HepG2 (cell line): ENCODE measurements at regions not wholly inside any gene's neighbourhood (a gene's known extent, or its start where the extent isn't known, plus 50 kb on each side); places are given as distances from the start of the nearest gene placed in this dataset.

Source experiments
- ATAC-seq: fragments of 200-7000 bp; cut with Tn5 transposase; 3 replicates; pipeline ENCODE4 v1.9.1; 2020; ENCODE audit warnings: mild to moderate bottlenecking, moderate library complexity
- BruUV-seq: library from RNA; stranded (reverse); fragments of 400-500 nt; replicated peaks from 2 replicates; lab custom pipeline; 2021; lab: Mats Ljungman, UMichigan
- CTCF ChIA-PET: fragments of 300-600 bp; formaldehyde crosslinking; extraction: SDS; loops from one replicate; lab custom pipeline; 2021; ENCODE audit warnings: low total read pairs, inconsistent platforms, low intra/inter-chr PET ratio; lab: Yijun Ruan, JAX
- POLR2A ChIA-PET: fragments of 350-600 bp; sonication (Branson Sonifier 250); formaldehyde crosslinking; loops from one replicate; lab custom pipeline; 2020; ENCODE audit warnings: antibody characterized with exemption, inconsistent platforms; lab: Yijun Ruan, JAX
- DNase-seq: peaks from one replicate; pipeline ENCODE4 v3.0.0-alpha.2; 2015; ENCODE audit warnings: low spot score
- FAIRE-seq: peaks from 3 replicates; lab custom pipeline; 2011; peaks lifted over from hg19 to GRCh38; lab: Jason Lieb, UNC
- H2AFZ ChIP-seq: one replicate; pipeline ENCODE4 v1.6.1; 2011; ENCODE audit warnings: low read length, inconsistent platforms
- H3K27ac ChIP-seq: fragments of 300-600 bp; 3 replicates; pipeline ENCODE4 v1.8.0; 2011; ENCODE audit warnings: mixed run types, mild to moderate bottlenecking, mixed read lengths, low read length, inconsistent platforms; ENCODE audit not compliant: insufficient read depth; ENCODE audit errors: extremely low read length
- H3K27me3 ChIP-seq, 2 experiments: fragments of 200-600 bp in 1 of 2; 2 replicates in 1 of 2; 3 replicates in 1 of 2; pipeline versions ENCODE4 v1.6.0 to v1.8.0; 2011; ENCODE audit warnings: low read length in 2 of 2, mild to moderate bottlenecking in 2 of 2, moderate library complexity in 2 of 2, inconsistent platforms in 1 of 2; ENCODE audit not compliant: insufficient read depth in 2 of 2, control insufficient read depth in 1 of 2
- H3K36me3 ChIP-seq, 2 experiments: fragments of 200-600 bp in 1 of 2; replicated peaks in 1 of 2; 2 replicates in 1 of 2; 3 replicates in 1 of 2; pipeline versions ENCODE4 v1.5.1 to v1.8.0; 2011; ENCODE audit warnings: low read length in 2 of 2, inconsistent platforms in 1 of 2; ENCODE audit not compliant: insufficient read depth in 2 of 2, control insufficient read depth in 1 of 2
- H3K4me1 ChIP-seq: 2 replicates; pipeline ENCODE4 v1.5.1; 2012; ENCODE audit warnings: low read length, inconsistent platforms; ENCODE audit not compliant: insufficient read depth
- H3K4me2 ChIP-seq: 2 replicates; pipeline ENCODE4 v1.6.0; 2011; ENCODE audit warnings: low read depth, low read length, inconsistent platforms
- H3K4me3 ChIP-seq, 3 experiments: fragments of 200-600 bp in 1 of 3; sonication (generic), shearing (Covaris generic) in 1 of 3; replicated peaks in 1 of 3; 2 replicates each; pipeline ENCODE4 v1.5.1; 2011 to 2016; ENCODE audit warnings: low read length in 3 of 3, inconsistent platforms in 2 of 3, low read depth in 2 of 3, mild to moderate bottlenecking in 2 of 3, control low read depth in 1 of 3, mixed read lengths in 1 of 3; ENCODE audit not compliant: insufficient read depth in 1 of 3
- H3K79me2 ChIP-seq: one replicate; pipeline ENCODE4 v1.6.1; 2011; ENCODE audit warnings: low read length, inconsistent platforms; ENCODE audit not compliant: insufficient read depth
- H3K9ac ChIP-seq: 2 replicates; pipeline ENCODE4 v1.6.0; 2011; ENCODE audit warnings: mild to moderate bottlenecking, low read depth, low read length, inconsistent platforms; ENCODE audit not compliant: insufficient read depth
- H3K9me3 ChIP-seq: 2 replicates; pipeline ENCODE4 v1.5.1; 2012; ENCODE audit warnings: mild to moderate bottlenecking, low read length
- H4K20me1 ChIP-seq: 2 replicates; pipeline ENCODE4 v1.6.0; 2011; ENCODE audit warnings: inconsistent platforms, mild to moderate bottlenecking, low read length, moderate library complexity; ENCODE audit not compliant: insufficient read depth
- ATRX ChIP-seq: sonication (generic); formaldehyde crosslinking; IDR thresholded peaks from 2 replicates; pipeline ENCODE4 v1.4.0; 2020; ENCODE audit warnings: missing genetic modification reagents, borderline replicate concordance
- ERF ChIP-seq: IDR thresholded peaks from 2 replicates; pipeline ENCODE4 v1.6.1; 2018; ENCODE audit warnings: missing biosample characterization, missing genetic modification reagents
- NR2F6 ChIP-seq, 2 experiments: IDR thresholded peaks; 2 replicates each; pipeline ENCODE4 v1.6.1; 2016; ENCODE audit warnings: antibody characterized with exemption in 1 of 2, mild to moderate bottlenecking in 1 of 2
- TSC22D2 ChIP-seq: sonication (generic); formaldehyde crosslinking; IDR thresholded peaks from 2 replicates; pipeline ENCODE4 v1.5.1; 2020; ENCODE audit warnings: missing genetic modification reagents, mild to moderate bottlenecking, borderline replicate concordance
- ZBTB7A ChIP-seq: sonication (generic); formaldehyde crosslinking; IDR thresholded peaks from 2 replicates; pipeline ENCODE4 v1.8.0; 2022; ENCODE audit warnings: mild to moderate bottlenecking, missing genetic modification reagents
- ZFY ChIP-seq: sonication (generic); formaldehyde crosslinking; IDR thresholded peaks from 2 replicates; pipeline ENCODE4 v1.4.0; 2020; ENCODE audit warnings: missing genetic modification reagents
- ZNF766 ChIP-seq: sonication (generic); formaldehyde crosslinking; IDR thresholded peaks from 2 replicates; pipeline ENCODE4 v1.5.0; 2020; ENCODE audit warnings: missing genetic modification reagents, borderline replicate concordance
- WGBS: methylation state at CpG from one replicate; pipeline ENCODE4 v1.1.6; 2017; ENCODE audit warnings: low lambda C conversion rate; 5-methylcytosine and 5-hydroxymethylcytosine counted together
- in situ Hi-C: cut with HindIII; loops from 2 replicates; pipeline ENCODE4 v1.10.0; 2017; ENCODE audit warnings: low pct_unique_long_range_greater_than_20kb; ENCODE audit not compliant: extremely low pct_ligation_motif_present
- intact Hi-C: fragments of 100-400 bp; cut with micrococcal nuclease; formaldehyde crosslinking; loops from one replicate; pipeline ENCODE4 v1.10.0; 2022; ENCODE audit not compliant: unreplicated experiment
- TF ChIP-seq, protein P1 (sequence below): IDR thresholded peaks from 2 replicates; pipeline ENCODE4 v1.6.1; 2016
- TF ChIP-seq, protein P2 (sequence below): IDR thresholded peaks from 2 replicates; pipeline ENCODE4 v1.6.1; 2016; ENCODE audit warnings: low read depth, control low read depth
- TF ChIP-seq, protein P3 (sequence below): sonication (generic); formaldehyde crosslinking; IDR thresholded peaks from 2 replicates; pipeline ENCODE4 v1.4.0; 2020; ENCODE audit warnings: mild to moderate bottlenecking, missing genetic modification reagents, borderline replicate concordance
- TF ChIP-seq, protein P4 (sequence below): sonication (generic); formaldehyde crosslinking; IDR thresholded peaks from 2 replicates; pipeline ENCODE4 v1.4.0; 2020; ENCODE audit warnings: mild to moderate bottlenecking, missing genetic modification reagents

DNA sequence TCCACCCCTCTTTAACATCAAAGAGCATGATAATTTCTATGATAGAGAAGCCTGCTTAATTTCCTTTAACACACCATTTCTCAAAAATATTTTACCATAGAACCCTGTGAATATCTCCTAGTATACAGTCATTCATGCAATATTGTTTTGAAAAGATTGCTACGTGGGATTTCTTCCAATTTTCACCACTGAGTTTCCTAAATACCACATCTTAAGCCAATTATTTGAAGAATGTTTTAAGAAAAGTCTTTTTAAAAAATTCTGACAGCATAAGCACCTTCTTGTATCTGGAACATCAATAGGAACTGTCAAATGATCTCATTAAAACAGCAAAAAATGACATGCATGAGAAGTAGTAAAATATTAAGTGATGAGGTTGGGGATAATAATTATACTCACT lies 1126.7 kb downstream of the TUSC7 start (continued):
- TF ChIP-seq, protein P1, sequence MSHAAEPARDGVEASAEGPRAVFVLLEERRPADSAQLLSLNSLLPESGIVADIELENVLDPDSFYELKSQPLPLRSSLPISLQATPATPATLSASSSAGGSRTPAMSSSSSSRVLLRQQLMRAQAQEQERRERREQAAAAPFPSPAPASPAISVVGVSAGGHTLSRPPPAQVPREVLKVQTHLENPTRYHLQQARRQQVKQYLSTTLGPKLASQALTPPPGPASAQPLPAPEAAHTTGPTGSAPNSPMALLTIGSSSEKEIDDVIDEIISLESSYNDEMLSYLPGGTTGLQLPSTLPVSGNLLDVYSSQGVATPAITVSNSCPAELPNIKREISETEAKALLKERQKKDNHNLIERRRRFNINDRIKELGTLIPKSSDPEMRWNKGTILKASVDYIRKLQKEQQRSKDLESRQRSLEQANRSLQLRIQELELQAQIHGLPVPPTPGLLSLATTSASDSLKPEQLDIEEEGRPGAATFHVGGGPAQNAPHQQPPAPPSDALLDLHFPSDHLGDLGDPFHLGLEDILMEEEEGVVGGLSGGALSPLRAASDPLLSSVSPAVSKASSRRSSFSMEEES (CRISPR knock-in tag): no peak
- TF ChIP-seq, protein P2, sequence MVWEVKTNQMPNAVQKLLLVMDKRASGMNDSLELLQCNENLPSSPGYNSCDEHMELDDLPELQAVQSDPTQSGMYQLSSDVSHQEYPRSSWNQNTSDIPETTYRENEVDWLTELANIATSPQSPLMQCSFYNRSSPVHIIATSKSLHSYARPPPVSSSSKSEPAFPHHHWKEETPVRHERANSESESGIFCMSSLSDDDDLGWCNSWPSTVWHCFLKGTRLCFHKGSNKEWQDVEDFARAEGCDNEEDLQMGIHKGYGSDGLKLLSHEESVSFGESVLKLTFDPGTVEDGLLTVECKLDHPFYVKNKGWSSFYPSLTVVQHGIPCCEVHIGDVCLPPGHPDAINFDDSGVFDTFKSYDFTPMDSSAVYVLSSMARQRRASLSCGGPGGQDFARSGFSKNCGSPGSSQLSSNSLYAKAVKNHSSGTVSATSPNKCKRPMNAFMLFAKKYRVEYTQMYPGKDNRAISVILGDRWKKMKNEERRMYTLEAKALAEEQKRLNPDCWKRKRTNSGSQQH (CRISPR knock-in tag): no peak
- TF ChIP-seq NR2F6 (IDR thresholded peaks at IDR 0.05) (no peak), NR2F6 (CRISPR knock-in tag; IDR thresholded peaks at IDR 0.05) (no peak), ZFY (no peak), ATRX (CRISPR knock-in tag) (no peak)

DNA sequence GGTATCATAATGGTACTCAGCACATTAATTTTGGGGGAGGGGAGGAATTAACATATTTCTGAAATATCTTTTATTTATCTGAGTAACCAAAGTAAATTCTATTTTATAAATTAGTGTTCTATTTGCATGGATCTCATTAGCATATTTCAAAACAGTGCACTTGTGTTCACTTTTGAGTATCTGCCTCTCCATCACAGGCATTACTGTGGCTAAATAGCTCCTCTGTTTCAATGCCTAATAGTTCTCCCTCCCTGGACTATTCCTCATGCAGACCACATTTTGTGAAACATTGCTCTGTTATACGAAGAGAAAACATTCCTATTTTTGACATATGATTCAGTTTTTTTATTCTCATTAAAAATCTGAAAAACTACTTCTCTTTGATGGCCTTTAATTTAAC lies 1127.8 kb downstream of the TUSC7 start:
- ChIA-PET POLR2A (no interaction called here), CTCF (no interaction called here)
- no peak overlapping the region for H2AFZ ChIP-seq
- H3K4me2 ChIP-seq: no peak overlapping the region
- no peak for DNase-seq
- no peaks in the 10 kb centered on the region for H3K79me2 ChIP-seq
- H3K4me1 ChIP-seq: no peaks in the 10 kb centered on the region
- in situ Hi-C loops (no loop called here), intact Hi-C loops (no loop called here)
- H3K9ac ChIP-seq: no peak overlapping the region
- no peak overlapping the region for H3K27ac ChIP-seq
- H3K9me3 ChIP-seq: no peaks in the 10 kb centered on the region
- H3K4me3 ChIP-seq: no peak overlapping the region
- no peak for ATAC-seq
- H3K27me3 ChIP-seq: no peaks in the 10 kb centered on the region
- no TSS peak for BruUV-seq
- no peaks in the 10 kb centered on the region for H3K36me3 ChIP-seq
- WGBS: 0% methylated on average over 1 of the region's 1 CpG
- no peak for FAIRE-seq
- H4K20me1 ChIP-seq: no peaks in the 10 kb centered on the region
- TF ChIP-seq TSC22D2 (CRISPR knock-in tag): no peak
- TF ChIP-seq ERF: no peak
- TF ChIP-seq, protein P3, sequence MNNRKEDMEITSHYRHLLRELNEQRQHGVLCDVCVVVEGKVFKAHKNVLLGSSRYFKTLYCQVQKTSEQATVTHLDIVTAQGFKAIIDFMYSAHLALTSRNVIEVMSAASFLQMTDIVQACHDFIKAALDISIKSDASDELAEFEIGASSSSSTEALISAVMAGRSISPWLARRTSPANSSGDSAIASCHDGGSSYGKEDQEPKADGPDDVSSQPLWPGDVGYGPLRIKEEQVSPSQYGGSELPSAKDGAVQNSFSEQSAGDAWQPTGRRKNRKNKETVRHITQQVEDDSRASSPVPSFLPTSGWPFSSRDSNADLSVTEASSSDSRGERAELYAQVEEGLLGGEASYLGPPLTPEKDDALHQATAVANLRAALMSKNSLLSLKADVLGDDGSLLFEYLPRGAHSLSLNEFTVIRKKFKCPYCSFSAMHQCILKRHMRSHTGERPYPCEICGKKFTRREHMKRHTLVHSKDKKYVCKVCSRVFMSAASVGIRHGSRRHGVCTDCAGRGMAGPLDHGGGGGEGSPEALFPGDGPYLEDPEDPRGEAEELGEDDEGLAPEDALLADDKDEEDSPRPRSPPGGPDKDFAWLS (CRISPR knock-in tag): no peak
- TF ChIP-seq, protein P4, sequence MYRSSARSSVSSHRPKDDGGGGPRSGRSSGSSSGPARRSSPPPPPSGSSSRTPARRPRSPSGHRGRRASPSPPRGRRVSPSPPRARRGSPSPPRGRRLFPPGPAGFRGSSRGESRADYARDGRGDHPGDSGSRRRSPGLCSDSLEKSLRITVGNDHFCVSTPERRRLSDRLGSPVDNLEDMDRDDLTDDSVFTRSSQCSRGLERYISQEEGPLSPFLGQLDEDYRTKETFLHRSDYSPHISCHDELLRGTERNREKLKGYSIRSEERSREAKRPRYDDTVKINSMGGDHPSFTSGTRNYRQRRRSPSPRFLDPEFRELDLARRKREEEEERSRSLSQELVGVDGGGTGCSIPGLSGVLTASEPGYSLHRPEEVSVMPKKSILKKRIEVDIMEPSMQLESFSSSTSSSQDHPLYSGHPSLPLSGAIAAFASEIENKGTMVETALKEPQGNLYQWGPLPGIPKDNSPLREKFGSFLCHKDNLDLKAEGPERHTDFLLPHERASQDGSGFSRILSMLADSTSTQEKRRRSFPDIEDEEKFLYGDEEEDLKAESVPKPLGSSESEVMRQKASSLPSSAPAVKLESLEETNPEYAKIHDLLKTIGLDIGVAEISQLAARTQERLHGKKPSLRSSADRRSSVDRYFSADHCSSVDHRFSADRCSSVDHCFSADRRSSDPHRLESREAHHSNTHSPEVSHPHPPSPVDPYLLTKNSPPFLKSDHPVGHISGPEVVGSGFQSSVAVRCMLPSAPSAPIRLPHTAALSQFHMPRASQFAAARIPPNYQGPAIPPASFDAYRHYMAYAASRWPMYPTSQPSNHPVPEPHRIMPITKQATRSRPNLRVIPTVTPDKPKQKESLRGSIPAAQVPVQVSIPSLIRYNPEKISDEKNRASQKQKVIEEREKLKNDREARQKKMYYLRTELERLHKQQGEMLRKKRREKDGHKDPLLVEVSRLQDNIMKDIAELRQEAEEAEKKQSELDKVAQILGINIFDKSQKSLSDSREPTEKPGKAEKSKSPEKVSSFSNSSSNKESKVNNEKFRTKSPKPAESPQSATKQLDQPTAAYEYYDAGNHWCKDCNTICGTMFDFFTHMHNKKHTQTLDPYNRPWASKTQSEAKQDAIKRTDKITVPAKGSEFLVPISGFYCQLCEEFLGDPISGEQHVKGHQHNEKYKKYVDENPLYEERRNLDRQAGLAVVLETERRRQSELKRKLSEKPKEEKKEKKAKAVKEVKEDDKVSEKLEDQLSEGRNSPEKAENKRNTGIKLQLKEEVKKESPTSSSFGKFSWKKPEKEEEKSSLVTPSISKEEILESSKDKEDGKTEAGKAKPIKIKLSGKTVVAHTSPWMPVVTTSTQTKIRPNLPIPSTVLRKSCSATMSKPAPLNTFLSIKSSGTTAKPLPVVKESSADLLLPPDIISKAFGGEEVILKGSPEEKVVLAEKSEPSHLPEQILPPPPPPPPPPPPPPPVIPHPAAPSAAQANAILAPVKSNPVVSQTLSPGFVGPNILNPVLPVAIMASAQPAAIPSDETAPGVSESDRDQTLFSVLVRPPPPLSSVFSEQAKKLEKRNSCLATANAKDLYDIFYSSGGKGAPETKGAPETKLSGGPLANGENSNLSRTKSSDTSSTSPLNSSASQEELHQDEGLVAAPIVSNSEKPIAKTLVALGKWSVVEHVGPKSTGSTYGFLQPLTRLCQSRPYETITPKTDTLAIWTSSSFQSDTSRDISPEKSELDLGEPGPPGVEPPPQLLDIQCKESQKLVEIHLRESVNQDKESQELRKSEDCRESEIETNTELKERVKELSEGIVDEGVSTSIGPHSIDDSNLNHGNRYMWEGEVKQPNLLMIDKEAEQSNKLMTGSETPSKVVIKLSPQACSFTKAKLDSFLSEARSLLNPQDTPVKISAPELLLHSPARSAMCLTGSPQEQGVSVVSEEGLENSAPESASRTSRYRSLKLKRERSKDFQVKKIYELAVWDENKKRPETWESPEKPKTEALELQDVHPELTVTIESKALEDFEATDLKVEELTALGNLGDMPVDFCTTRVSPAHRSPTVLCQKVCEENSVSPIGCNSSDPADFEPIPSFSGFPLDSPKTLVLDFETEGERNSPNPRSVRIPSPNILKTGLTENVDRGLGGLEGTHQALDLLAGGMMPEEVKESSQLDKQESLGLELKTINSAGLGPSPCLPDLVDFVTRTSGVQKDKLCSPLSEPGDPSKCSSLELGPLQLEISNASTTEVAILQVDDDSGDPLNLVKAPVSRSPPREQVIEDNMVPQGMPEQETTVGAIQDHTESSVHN (CRISPR knock-in tag): no peak
- TF ChIP-seq ZNF766 (CRISPR knock-in tag): no peak
- TF ChIP-seq ZBTB7A (CRISPR knock-in tag): no peak
